ENCODE measurements at regions not wholly inside any gene's neighbourhood (a gene's known extent, or its start where the extent isn't known, plus 50 kb on each side); places are given as distances from the start of the nearest gene placed in this dataset.
"Not testable (repeated sequence)": the region's sequence is repeated elsewhere in the genome, so short reads cannot be mapped to it uniquely, and the experiment has no call there.

DNA sequence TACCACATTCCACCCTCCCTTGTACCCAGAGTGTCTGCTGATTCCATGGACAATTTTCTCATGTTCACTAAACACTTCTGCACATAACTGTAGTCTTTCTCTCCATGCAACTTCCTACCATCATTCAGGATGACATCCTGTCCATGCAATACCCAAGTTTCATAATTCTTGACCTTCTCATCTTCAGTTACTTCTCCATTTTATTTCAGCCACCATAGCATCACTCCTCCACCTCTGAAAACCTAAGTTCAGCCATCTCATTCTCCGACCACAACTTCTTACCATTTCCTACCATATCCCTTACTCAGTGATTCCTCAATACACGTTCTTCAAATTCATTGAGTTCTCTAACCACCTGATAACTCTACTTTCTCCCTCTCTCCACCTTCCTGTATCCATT, 216.5 kb upstream of the TENT5A start:
- intact Hi-C loops (cut with DNase I; ENCODE audit: low total_unique reads): no loop called here
- WGBS, 5 donors: 82 to 93% (median 87%) methylated on average over 2 of the region's 2 CpGs
- Histone ChIP-seq H3K4me3 (no peak overlapping the region), H3K27ac (no peak overlapping the region), H3K27me3 (no peaks in the 10 kb centered on the region), H3K9me3 (peaks cover 0 to under 1% (median 0%) of the 10 kb centered on the region in 4 donors), H3K36me3 (no peaks in the 10 kb centered on the region), H3K4me1 (no peaks in the 10 kb centered on the region)
- TF ChIP-seq POLR2A (IDR thresholded peaks at IDR 0.05) (no peak), POLR2AphosphoS5 (IDR thresholded peaks at IDR 0.05) (no peak), EP300 (IDR thresholded peaks at IDR 0.05) (no peak)
- TF ChIP-seq, protein P1, sequence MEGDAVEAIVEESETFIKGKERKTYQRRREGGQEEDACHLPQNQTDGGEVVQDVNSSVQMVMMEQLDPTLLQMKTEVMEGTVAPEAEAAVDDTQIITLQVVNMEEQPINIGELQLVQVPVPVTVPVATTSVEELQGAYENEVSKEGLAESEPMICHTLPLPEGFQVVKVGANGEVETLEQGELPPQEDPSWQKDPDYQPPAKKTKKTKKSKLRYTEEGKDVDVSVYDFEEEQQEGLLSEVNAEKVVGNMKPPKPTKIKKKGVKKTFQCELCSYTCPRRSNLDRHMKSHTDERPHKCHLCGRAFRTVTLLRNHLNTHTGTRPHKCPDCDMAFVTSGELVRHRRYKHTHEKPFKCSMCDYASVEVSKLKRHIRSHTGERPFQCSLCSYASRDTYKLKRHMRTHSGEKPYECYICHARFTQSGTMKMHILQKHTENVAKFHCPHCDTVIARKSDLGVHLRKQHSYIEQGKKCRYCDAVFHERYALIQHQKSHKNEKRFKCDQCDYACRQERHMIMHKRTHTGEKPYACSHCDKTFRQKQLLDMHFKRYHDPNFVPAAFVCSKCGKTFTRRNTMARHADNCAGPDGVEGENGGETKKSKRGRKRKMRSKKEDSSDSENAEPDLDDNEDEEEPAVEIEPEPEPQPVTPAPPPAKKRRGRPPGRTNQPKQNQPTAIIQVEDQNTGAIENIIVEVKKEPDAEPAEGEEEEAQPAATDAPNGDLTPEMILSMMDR (IDR thresholded peaks at IDR 0.05): no peak
- DNase-seq: no peak

DNA sequence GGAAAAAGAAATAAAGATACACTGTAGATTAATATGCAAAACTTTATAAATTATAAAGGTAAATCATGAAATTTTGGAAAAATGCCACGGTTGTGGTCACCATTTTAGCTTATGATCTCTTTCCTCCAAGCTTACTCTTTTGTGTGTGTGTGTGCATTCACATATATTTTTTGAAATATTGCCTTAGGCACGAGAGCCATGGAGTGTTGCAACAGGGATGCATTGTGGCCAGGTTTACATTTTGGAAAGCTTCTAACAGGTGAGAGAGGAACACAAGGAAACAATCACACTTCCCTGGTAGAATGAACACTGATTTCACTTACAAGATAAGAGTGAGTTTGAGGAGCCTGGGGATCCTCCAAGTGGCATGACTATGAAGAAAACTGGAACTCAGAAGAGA, 214.5 kb upstream of the TENT5A start:
- 64 to 77% (median 71%) methylated on average over 2 of the region's 2 CpGs for WGBS, 5 donors
- no peaks in the 10 kb centered on the region for H3K9me3 ChIP-seq
- H3K4me1 ChIP-seq: no peaks in the 10 kb centered on the region
- H3K27me3 ChIP-seq: no peaks in the 10 kb centered on the region
- H3K4me3 ChIP-seq: no peak overlapping the region
- TF ChIP-seq POLR2A (IDR thresholded peaks at IDR 0.05) (no peak), EP300 (IDR thresholded peaks at IDR 0.05) (no peak), POLR2AphosphoS5 (IDR thresholded peaks at IDR 0.05) (no peak)
- TF ChIP-seq, protein P1 (IDR thresholded peaks at IDR 0.05): no peak
- no peak for DNase-seq
- intact Hi-C loops (cut with DNase I; ENCODE audit: low total_unique reads): no loop called here
- no peak overlapping the region for H3K27ac ChIP-seq
- no peaks in the 10 kb centered on the region for H3K36me3 ChIP-seq

DNA sequence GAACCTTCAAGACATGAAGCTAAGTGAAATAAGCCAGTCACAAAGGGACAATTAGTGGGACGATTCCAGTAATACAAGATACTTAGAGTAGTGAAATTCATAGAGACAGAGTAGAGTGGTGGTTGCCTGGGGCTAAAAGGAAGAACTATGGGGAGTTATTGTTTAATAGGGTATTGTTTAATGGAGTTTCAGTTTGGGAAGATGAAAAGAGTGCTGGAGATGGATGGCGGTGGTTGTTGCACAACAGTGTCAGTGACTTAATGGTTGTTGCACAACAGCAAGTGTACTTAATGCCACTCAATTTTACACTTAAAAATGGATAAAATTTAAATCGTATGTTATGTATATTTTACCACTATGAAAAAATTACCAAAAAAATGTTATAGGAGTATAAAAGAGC, 209.7 kb upstream of the TENT5A start:
- no peak for DNase-seq
- intact Hi-C loops (cut with DNase I; ENCODE audit: low total_unique reads): no loop called here
- Histone ChIP-seq H3K9me3 (peaks cover 0 to 7% (median 6%) of the 10 kb centered on the region in 4 donors), H3K36me3 (no peaks in the 10 kb centered on the region), H3K4me3 (no peak overlapping the region), H3K27ac (no peak overlapping the region), H3K27me3 (no peaks in the 10 kb centered on the region), H3K4me1 (no peaks in the 10 kb centered on the region)
- WGBS, 5 donors: 85 to 94% (median 92%) methylated on average over 3 of the region's 3 CpGs
- TF ChIP-seq, protein P1 (IDR thresholded peaks at IDR 0.05): no peak

DNA sequence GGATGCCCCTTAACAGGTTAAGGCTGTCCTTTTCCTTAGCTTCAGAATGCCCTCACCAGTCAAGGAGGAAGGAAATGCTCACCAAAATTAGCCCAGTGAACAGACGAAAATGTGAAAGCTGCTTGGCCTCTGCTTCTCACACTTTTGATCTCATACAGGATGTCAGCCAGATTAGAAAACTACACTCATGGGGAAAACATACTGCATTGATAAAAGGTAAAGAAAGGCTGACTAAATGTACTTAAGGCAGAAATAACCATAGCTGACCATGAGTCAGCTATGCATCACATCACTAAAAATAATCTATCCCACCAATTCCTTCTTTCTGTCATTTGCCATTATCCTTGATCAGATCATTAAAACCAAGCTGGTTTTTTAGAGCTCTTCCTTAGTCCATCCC, 198.4 kb upstream of the TENT5A start:
- no peaks in the 10 kb centered on the region for H3K4me1 ChIP-seq
- no peak overlapping the region for H3K27ac ChIP-seq
- H3K9me3 ChIP-seq: no peaks in the 10 kb centered on the region
- H3K27me3 ChIP-seq: no peaks in the 10 kb centered on the region
- WGBS, 5 donors: 4 to 30% (median 12%) methylated on average over 1 of the region's 1 CpG
- no peaks in the 10 kb centered on the region for H3K36me3 ChIP-seq
- no peak for TF ChIP-seq POLR2AphosphoS5 (IDR thresholded peaks at IDR 0.05)
- TF ChIP-seq, protein P1 (IDR thresholded peaks at IDR 0.05): no peak
- no peak for TF ChIP-seq POLR2A (IDR thresholded peaks at IDR 0.05)
- TF ChIP-seq EP300 (IDR thresholded peaks at IDR 0.05): no peak
- no peak overlapping the region for H3K4me3 ChIP-seq
- intact Hi-C loops (cut with DNase I; ENCODE audit: low total_unique reads): no loop called here
- no peak for DNase-seq

DNA sequence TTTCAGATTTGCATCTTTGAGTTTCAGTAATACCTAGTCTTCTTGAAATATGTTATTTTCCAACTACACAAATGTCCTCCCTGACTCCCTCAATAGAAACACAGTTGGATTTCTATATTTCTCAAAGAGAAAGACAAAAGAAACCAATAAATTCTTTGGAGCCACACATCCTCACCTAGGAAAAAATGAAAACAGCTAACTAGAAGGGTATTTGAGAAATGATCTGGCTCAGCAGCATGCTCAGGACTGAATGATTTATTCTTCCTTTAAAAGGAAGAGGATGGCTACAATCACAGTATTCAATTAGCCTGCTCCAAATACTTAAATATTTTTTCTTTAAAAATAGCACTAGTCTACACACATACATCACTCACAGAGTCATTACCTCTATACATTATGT, 196.4 kb upstream of the TENT5A start:
- intact Hi-C loops (cut with DNase I; ENCODE audit: low total_unique reads): no loop called here
- H3K27ac ChIP-seq: no peak overlapping the region
- H3K27me3 ChIP-seq: no peaks in the 10 kb centered on the region
- no peak overlapping the region for H3K4me3 ChIP-seq
- no peak for DNase-seq
- TF ChIP-seq, protein P1 (IDR thresholded peaks at IDR 0.05): no peak
- no peak for TF ChIP-seq POLR2AphosphoS5 (IDR thresholded peaks at IDR 0.05)
- no peak for TF ChIP-seq EP300 (IDR thresholded peaks at IDR 0.05)
- no peak for TF ChIP-seq POLR2A (IDR thresholded peaks at IDR 0.05)
- H3K9me3 ChIP-seq: no peaks in the 10 kb centered on the region
- H3K36me3 ChIP-seq: no peaks in the 10 kb centered on the region
- H3K4me1 ChIP-seq: no peaks in the 10 kb centered on the region

DNA sequence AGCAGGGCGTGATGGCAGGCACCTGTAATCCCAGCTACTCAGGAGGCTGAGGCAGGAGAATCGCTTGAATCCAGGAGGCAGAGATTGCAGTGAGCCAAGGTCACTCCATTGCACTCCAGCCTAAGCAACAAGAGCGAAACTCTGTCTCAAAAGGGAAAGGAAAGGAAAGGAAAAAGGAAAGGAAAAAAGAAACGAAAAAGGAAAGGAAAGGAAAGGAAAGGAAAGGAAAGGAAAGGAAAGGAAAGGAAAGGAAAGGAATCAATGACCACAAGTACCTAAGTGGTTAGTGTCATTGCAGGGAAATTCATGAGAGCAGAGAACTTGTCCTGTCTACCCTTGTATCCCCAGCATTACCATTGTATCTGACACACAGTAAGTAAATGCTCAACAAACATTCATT, 195.7 kb upstream of the TENT5A start:
- intact Hi-C loops (cut with DNase I; ENCODE audit: low total_unique reads); H3K27me3 ChIP-seq; H3K27ac ChIP-seq; H3K4me3 ChIP-seq; H3K36me3 ChIP-seq; DNase-seq; H3K4me1 ChIP-seq; H3K9me3 ChIP-seq: not testable (repeated sequence)
- WGBS, 5 donors: 85 to 90% (median 88%) methylated on average over 4 of the region's 4 CpGs
